Activated naive CD8-positive, alpha-beta T cell treated with anti-CD3 and anti-CD28 coated beads, Interleukin-2, amount 50 U/mL, for 24 hours (primary cell): ENCODE measurements at regions not wholly inside any gene's neighbourhood (a gene's known extent, or its start where the extent isn't known, plus 50 kb on each side); places are given as distances from the start of the nearest gene placed in this dataset.
"Not testable (repeated sequence)": the region's sequence is repeated elsewhere in the genome, so short reads cannot be mapped to it uniquely, and the experiment has no call there.

Experiments used
- ATAC-seq: fragments of 150-1000 bp; cut with Tn5 transposase; one replicate; pipeline ENCODE4 v1.10.0; 2021
- DNase-seq: peaks from one replicate; pipeline ENCODE4 v3.0.0; 2021
- H3K27ac Mint-ChIP-seq: one replicate; pipeline ENCODE4 v1.8.0; 2021; ENCODE audit warnings: mild to moderate bottlenecking, mixed read lengths
- H3K27me3 Mint-ChIP-seq: one replicate; pipeline ENCODE4 v1.8.0; 2021; ENCODE audit warnings: mixed read lengths
- H3K36me3 Mint-ChIP-seq: one replicate; pipeline ENCODE4 v1.8.0; 2021; ENCODE audit warnings: low read depth, mixed read lengths
- H3K4me1 Mint-ChIP-seq: one replicate; pipeline ENCODE4 v1.8.0; 2021; ENCODE audit warnings: mixed read lengths
- H3K4me3 Mint-ChIP-seq: one replicate; pipeline ENCODE4 v1.8.0; 2021; ENCODE audit warnings: mild to moderate bottlenecking, moderate library complexity, mixed read lengths
- H3K9me3 Mint-ChIP-seq: one replicate; pipeline ENCODE4 v1.8.0; 2021; ENCODE audit warnings: mixed read lengths

- H3K36me3 Mint-ChIP-seq = no peaks in the 10 kb centered on the region
- no peaks in the 10 kb centered on the region for H3K4me1 Mint-ChIP-seq
- ATAC-seq (no peak), DNase-seq (no peak)
- H3K27ac Mint-ChIP-seq = no peak overlapping the region
- peaks cover 7% of the 10 kb centered on the region for H3K9me3 Mint-ChIP-seq
- H3K27me3 Mint-ChIP-seq = no peaks in the 10 kb centered on the region
- no peak overlapping the region for H3K4me3 Mint-ChIP-seq
These were observed 342.9 kb downstream of the SUCLG1 start for GRCh38 chr2:84116143-84116542.

GRCh38 chr2:84115173-84115857, 343.8 kb downstream of the SUCLG1 start:
- no peaks in the 10 kb centered on the region for H3K36me3 Mint-ChIP-seq
- no peak for DNase-seq
- no peak for ATAC-seq
- H3K27me3 Mint-ChIP-seq = no peaks in the 10 kb centered on the region
- no peak overlapping the region for H3K27ac Mint-ChIP-seq
- peaks cover 7% of the 10 kb centered on the region for H3K9me3 Mint-ChIP-seq
- no peak overlapping the region for H3K4me3 Mint-ChIP-seq
- no peaks in the 10 kb centered on the region for H3K4me1 Mint-ChIP-seq

- peaks cover 15% of the 10 kb centered on the region for H3K9me3 Mint-ChIP-seq
- H3K4me3 Mint-ChIP-seq, H3K4me1 Mint-ChIP-seq, H3K27me3 Mint-ChIP-seq, DNase-seq, H3K36me3 Mint-ChIP-seq, H3K27ac Mint-ChIP-seq, ATAC-seq: not testable (repeated sequence)
These were observed 355.1 kb downstream of the SUCLG1 start for GRCh38 chr2:84103816-84104527.

- Mint-ChIP-seq H3K9me3 (peaks cover 15% of the 10 kb centered on the region), H3K4me3 (no peak overlapping the region), H3K27ac (no peak overlapping the region), H3K36me3 (no peaks in the 10 kb centered on the region), H3K4me1 (no peaks in the 10 kb centered on the region), H3K27me3 (no peaks in the 10 kb centered on the region)
- no peak for DNase-seq
- ATAC-seq = no peak
These were observed 356.8 kb downstream of the SUCLG1 start for GRCh38 chr2:84102274-84102673.

GRCh38 chr2:84088656-84089055, 370.4 kb downstream of the SUCLG1 start:
- Mint-ChIP-seq H3K36me3 (no peaks in the 10 kb centered on the region), H3K27me3 (peaks cover 2% of the 10 kb centered on the region), H3K27ac (no peak overlapping the region), H3K4me3 (no peak overlapping the region), H3K4me1 (no peaks in the 10 kb centered on the region), H3K9me3 (peaks cover 12% of the 10 kb centered on the region)
- DNase-seq = no peak
- ATAC-seq = no peak

GRCh38 chr2:84085562-84085961, 373.5 kb downstream of the SUCLG1 start:
- ATAC-seq = no peak
- H3K36me3 Mint-ChIP-seq = no peaks in the 10 kb centered on the region
- DNase-seq = no peak
- no peak overlapping the region for H3K27ac Mint-ChIP-seq
- peaks cover 2% of the 10 kb centered on the region for H3K27me3 Mint-ChIP-seq
- no peaks in the 10 kb centered on the region for H3K9me3 Mint-ChIP-seq
- H3K4me1 Mint-ChIP-seq = no peaks in the 10 kb centered on the region
- H3K4me3 Mint-ChIP-seq = no peak overlapping the region

GRCh38 chr2:84084856-84085255, 374.2 kb downstream of the SUCLG1 start:
- H3K27ac Mint-ChIP-seq = no peak overlapping the region
- H3K36me3 Mint-ChIP-seq = no peaks in the 10 kb centered on the region
- no peaks in the 10 kb centered on the region for H3K4me1 Mint-ChIP-seq
- no peak overlapping the region for H3K4me3 Mint-ChIP-seq
- no peaks in the 10 kb centered on the region for H3K9me3 Mint-ChIP-seq
- ATAC-seq (no peak), DNase-seq (no peak)
- H3K27me3 Mint-ChIP-seq = peaks cover 4% of the 10 kb centered on the region

- H3K4me3 Mint-ChIP-seq = no peak overlapping the region
- peaks cover 4% of the 10 kb centered on the region for H3K27me3 Mint-ChIP-seq
- no peaks in the 10 kb centered on the region for H3K36me3 Mint-ChIP-seq
- H3K4me1 Mint-ChIP-seq = no peaks in the 10 kb centered on the region
- no peaks in the 10 kb centered on the region for H3K9me3 Mint-ChIP-seq
- no peak for ATAC-seq
- DNase-seq = no peak
- H3K27ac Mint-ChIP-seq = no peak overlapping the region
These were observed 375.1 kb downstream of the SUCLG1 start for GRCh38 chr2:84083984-84084383.

- Mint-ChIP-seq H3K36me3 (no peaks in the 10 kb centered on the region), H3K4me3 (no peak overlapping the region), H3K9me3 (no peaks in the 10 kb centered on the region), H3K4me1 (no peaks in the 10 kb centered on the region), H3K27me3 (peaks cover 6% of the 10 kb centered on the region), H3K27ac (no peak overlapping the region)
- no peak for DNase-seq
- no peak for ATAC-seq
These were observed 380.6 kb downstream of the SUCLG1 start for GRCh38 chr2:84078471-84078870.

GRCh38 chr2:84077496-84077895, 381.6 kb downstream of the SUCLG1 start:
- Mint-ChIP-seq H3K27ac (no peak overlapping the region), H3K4me1 (no peaks in the 10 kb centered on the region), H3K9me3 (no peaks in the 10 kb centered on the region), H3K27me3 (peaks cover 6% of the 10 kb centered on the region), H3K36me3 (no peaks in the 10 kb centered on the region), H3K4me3 (no peak overlapping the region)
- no peak for DNase-seq
- no peak for ATAC-seq

GRCh38 chr2:84071050-84071449, 388.0 kb downstream of the SUCLG1 start:
- H3K27me3 Mint-ChIP-seq = no peaks in the 10 kb centered on the region
- H3K4me1 Mint-ChIP-seq = no peaks in the 10 kb centered on the region

GRCh38 chr2:84065857-84066256, 393.2 kb downstream of the SUCLG1 start:
- H3K36me3 Mint-ChIP-seq = no peaks in the 10 kb centered on the region
- ATAC-seq = no peak
- no peak overlapping the region for H3K4me3 Mint-ChIP-seq
- H3K27ac Mint-ChIP-seq = no peak overlapping the region
- no peak for DNase-seq
- peaks cover 6% of the 10 kb centered on the region for H3K27me3 Mint-ChIP-seq
- H3K9me3 Mint-ChIP-seq = no peaks in the 10 kb centered on the region
- no peaks in the 10 kb centered on the region for H3K4me1 Mint-ChIP-seq

More at GRCh38 chr2:84071050-84071449, 388.0 kb downstream of the SUCLG1 start:
- Mint-ChIP-seq H3K36me3 (no peaks in the 10 kb centered on the region), H3K9me3 (no peaks in the 10 kb centered on the region), H3K4me3 (no peak overlapping the region), H3K27ac (no peak overlapping the region)
- DNase-seq (no peak), ATAC-seq (no peak)

GRCh38 chr2:84057917-84058560, 401.0 kb downstream of the SUCLG1 start:
- no peak overlapping the region for H3K27ac Mint-ChIP-seq
- H3K36me3 Mint-ChIP-seq = no peaks in the 10 kb centered on the region
- ATAC-seq = no peak
- no peaks in the 10 kb centered on the region for H3K9me3 Mint-ChIP-seq
- no peaks in the 10 kb centered on the region for H3K27me3 Mint-ChIP-seq
- DNase-seq = no peak
- H3K4me1 Mint-ChIP-seq = no peaks in the 10 kb centered on the region
- H3K4me3 Mint-ChIP-seq = no peak overlapping the region

- H3K4me1 Mint-ChIP-seq = no peaks in the 10 kb centered on the region
- H3K27ac Mint-ChIP-seq = no peak overlapping the region
- ATAC-seq = no peak
- no peaks in the 10 kb centered on the region for H3K27me3 Mint-ChIP-seq
- no peak for DNase-seq
- H3K36me3 Mint-ChIP-seq = no peaks in the 10 kb centered on the region
- H3K4me3 Mint-ChIP-seq = no peak overlapping the region
- no peaks in the 10 kb centered on the region for H3K9me3 Mint-ChIP-seq
These were observed 403.3 kb downstream of the SUCLG1 start for GRCh38 chr2:84055816-84056215.

- not testable (repeated sequence) for DNase-seq, H3K9me3 Mint-ChIP-seq, H3K4me1 Mint-ChIP-seq, ATAC-seq, H3K4me3 Mint-ChIP-seq, H3K27ac Mint-ChIP-seq, H3K27me3 Mint-ChIP-seq, H3K36me3 Mint-ChIP-seq
These were observed 404.5 kb downstream of the SUCLG1 start for GRCh38 chr2:84054577-84054976.
